Rectal smooth muscle tissue (tissue), 1 donor: ENCODE measurements at regions not wholly inside any gene's neighbourhood (a gene's known extent, or its start where the extent isn't known, plus 50 kb on each side); places are given as distances from the start of the nearest gene placed in this dataset.
"Not testable (repeated sequence)": the region's sequence is repeated elsewhere in the genome, so short reads cannot be mapped to it uniquely, and the experiment has no call there.

Experiments used
- H3K27ac ChIP-seq: one replicate; pipeline ENCODE4 v1.7.0; 2013; ENCODE audit warnings: low read depth, low read length, inconsistent platforms
- H3K27me3 ChIP-seq: one replicate; pipeline ENCODE4 v1.7.0; 2013; ENCODE audit warnings: low read length; ENCODE audit not compliant: control insufficient read depth, insufficient read depth
- H3K36me3 ChIP-seq: one replicate; pipeline ENCODE4 v1.7.0; 2013; ENCODE audit warnings: low read length; ENCODE audit not compliant: control insufficient read depth, insufficient read depth
- H3K4me1 ChIP-seq: one replicate; pipeline ENCODE4 v1.7.0; 2013; ENCODE audit warnings: low read length; ENCODE audit not compliant: control insufficient read depth, insufficient read depth
- H3K4me3 ChIP-seq: one replicate; pipeline ENCODE4 v1.7.0; 2013; ENCODE audit warnings: low read length
- H3K9ac ChIP-seq: one replicate; pipeline ENCODE4 v1.7.0; 2013; ENCODE audit warnings: low read length

DNA sequence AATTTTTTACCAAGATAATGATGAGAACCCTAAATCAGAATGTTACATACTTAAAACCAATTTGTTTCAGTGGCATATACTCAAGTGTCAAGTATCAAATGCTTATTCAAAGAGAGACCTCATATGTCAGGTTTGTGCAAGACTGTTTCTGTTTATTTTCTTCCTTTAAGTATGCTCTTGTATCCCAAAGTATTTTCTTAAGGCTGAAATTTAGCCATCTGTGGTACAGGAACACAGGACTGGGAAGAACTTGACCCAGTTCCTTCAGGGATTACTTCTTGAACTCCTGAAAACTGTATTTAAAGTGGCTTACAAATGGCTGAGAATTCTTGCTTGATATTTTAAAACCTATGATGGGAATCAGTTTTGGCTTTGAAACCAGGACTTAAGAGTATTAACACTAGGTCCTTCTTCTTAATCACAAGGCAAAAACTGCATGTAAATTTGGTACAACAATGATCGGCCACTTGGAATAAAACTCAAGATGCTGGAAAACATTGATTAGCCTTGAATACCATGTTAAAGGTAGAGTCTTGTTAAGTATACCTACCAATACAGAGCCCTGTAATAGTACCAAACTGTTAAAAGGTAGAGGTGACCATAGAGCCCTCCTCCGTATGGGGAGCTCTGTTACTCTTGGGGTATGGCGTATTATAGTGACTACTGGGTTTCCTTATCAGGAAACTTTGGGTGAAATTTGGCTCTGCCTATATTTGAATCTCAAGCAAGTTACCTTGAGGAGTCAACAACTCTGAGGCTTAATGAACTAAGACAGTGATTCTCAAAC is 95.9 kb downstream of the BLID start:
- H3K4me3 ChIP-seq, result no peak overlapping the region
- H3K9ac ChIP-seq, result no peak overlapping the region
- H3K27me3 ChIP-seq, result no peaks in the 10 kb centered on the region
- H3K4me1 ChIP-seq, result no peaks in the 10 kb centered on the region
- H3K27ac ChIP-seq, result no peak overlapping the region
- no peaks in the 10 kb centered on the region for H3K36me3 ChIP-seq

DNA sequence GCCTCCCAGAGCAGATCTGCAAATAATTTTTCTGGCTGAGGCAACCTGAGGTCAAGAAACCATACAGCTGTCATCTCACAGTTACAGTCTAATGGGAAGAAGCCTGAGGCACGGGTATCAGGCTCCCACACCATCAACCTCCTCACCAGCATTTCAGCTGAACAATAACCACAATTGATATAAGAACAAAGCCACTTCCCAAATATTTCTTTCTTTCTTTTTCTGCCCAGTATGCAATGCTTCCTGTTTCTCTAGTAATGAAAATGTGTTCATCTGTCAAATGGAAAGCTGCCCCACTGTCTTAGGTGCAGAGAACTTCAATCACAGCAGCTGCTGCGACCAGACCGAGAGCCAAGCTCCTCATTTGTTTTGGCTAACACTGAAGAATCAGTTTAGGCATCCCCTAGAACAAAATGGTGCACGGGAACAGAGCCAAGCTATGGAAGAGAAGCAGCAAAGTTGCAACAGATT is 108.4 kb downstream of the BLID start:
- Histone ChIP-seq H3K27me3 (no peaks in the 10 kb centered on the region), H3K4me1 (no peaks in the 10 kb centered on the region), H3K4me3 (no peak overlapping the region), H3K36me3 (no peaks in the 10 kb centered on the region), H3K27ac (no peak overlapping the region), H3K9ac (no peak overlapping the region)

DNA sequence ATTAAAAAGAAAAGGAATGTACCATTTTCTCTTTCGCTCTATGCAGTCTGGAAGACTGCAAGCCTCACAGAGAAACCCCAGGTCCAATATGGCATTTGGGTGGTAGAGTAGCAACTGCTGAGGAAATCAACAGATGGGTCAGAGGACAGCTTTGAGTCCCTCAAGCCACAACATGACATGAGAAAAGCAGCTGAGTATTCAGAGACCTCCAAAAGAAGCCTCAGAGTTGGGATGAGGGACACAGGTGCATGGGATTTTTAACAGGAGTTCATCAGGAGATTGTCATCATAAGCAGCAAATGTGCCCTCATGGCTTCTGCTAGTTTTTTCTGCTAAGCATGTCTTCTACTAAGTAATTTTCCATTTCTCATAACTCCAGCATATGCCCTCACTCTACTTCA is 111.6 kb downstream of the BLID start:
- Histone ChIP-seq H3K36me3 (no peaks in the 10 kb centered on the region), H3K27me3 (no peaks in the 10 kb centered on the region), H3K9ac (no peak overlapping the region), H3K27ac (no peak overlapping the region), H3K4me3 (no peak overlapping the region), H3K4me1 (no peaks in the 10 kb centered on the region)

DNA sequence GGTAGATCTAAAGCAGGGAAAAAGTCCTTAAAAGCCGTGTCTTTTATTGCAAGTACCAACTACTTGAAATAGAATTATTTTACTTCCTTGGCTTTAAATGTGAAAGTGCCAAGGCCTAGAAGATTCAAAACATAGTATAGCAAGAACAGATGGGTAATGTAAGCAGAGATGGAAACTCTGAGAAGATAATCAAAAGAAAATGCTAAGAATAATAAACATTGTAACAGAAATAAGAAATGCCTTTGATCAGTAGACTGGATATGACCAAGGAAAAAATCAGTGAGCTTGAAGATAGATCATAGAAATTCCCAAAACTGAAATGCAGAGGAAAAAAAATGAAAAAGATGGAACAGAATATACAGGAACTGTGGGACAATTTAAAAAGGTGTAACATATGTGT is 113.1 kb downstream of the BLID start:
- Histone ChIP-seq H3K27me3 (no peaks in the 10 kb centered on the region), H3K27ac (no peak overlapping the region), H3K9ac (no peak overlapping the region), H3K4me3 (no peak overlapping the region), H3K36me3 (no peaks in the 10 kb centered on the region), H3K4me1 (no peaks in the 10 kb centered on the region)

DNA sequence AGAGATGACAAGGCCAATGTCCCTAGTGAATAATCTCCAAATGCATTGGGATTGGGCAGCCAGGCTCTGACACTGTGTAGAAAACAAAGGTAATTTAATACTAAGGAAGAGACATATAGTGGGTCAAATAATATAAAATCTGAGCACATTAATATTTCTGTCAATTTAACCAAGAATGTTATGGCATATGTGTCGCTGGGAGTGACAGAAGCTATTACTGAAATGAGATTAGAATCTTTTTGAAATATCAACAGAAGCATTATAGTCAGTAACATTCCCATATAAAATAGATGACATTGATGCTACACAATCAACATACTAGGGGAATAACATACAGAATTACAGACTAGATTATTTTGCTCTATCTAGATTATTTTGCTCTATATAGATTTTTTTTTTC is 114.0 kb downstream of the BLID start:
- H3K4me1 ChIP-seq, result no peaks in the 10 kb centered on the region
- no peaks in the 10 kb centered on the region for H3K27me3 ChIP-seq

DNA sequence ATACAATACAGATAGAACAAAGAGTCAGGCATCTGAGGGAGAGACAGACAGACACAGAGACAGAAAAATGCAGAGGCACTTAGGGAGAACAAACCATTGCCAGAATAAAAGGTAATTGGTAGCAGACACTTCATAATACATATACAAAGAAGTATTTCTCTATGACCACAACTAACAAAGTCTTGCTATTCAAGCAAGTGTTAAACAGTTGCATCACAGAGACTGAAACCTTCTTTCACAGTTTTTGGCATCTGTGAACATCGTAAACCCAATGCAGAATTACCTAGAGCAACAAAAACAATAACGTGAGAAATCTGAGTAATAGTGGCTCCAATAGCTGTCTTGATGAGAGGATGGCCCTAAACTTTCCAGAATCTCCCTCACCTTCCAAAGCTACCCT is 116.4 kb downstream of the BLID start:
- no peak overlapping the region for H3K27ac ChIP-seq
- no peak overlapping the region for H3K4me3 ChIP-seq
- no peaks in the 10 kb centered on the region for H3K4me1 ChIP-seq
- H3K27me3 ChIP-seq, result no peaks in the 10 kb centered on the region
- no peaks in the 10 kb centered on the region for H3K36me3 ChIP-seq
- no peak overlapping the region for H3K9ac ChIP-seq

More for the DNA sequence above, 114.0 kb downstream of the BLID start:
- no peak overlapping the region for H3K9ac ChIP-seq
- no peak overlapping the region for H3K27ac ChIP-seq
- H3K4me3 ChIP-seq, result no peak overlapping the region
- no peaks in the 10 kb centered on the region for H3K36me3 ChIP-seq

DNA sequence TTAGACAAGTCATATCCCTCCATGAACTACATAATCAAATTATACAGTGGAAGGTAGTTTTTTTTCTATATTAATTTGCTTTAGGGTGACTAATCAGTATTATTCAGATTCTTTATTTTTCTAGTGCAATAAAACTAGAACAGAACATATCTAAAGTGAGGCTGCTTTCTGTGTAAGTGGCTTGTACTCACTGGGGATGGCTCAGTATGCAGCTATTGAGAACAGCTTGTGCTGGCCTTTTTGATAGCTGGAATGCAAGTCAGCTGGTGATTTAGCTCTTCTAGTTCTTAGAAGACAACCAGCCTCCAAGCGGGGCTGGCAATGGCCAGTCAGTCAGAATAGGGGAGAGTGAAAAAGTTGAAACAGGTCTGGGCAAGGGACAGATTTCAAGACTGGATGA is 119.4 kb downstream of the BLID start:
- Histone ChIP-seq H3K4me1 (no peaks in the 10 kb centered on the region), H3K36me3 (no peaks in the 10 kb centered on the region), H3K9ac (no peak overlapping the region), H3K27ac (no peak overlapping the region), H3K27me3 (no peaks in the 10 kb centered on the region), H3K4me3 (no peak overlapping the region)

DNA sequence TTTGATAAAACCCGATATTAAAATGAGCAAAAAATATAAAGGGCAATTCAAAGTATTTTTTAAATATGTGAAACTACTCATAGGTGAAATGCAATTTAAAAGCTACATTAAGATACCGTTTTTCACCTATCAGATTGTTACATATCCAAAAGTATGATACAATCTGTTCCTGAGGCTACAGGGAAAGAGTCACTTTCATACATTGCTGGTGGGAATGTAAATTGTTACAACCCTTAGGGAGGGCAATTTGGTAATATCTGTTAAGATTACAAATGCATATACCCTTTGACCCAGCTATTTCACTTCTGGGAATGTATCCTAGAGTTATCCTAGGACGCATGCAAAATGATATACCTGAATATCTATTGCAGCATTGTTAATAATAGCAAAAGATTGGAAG is 132.1 kb downstream of the BLID start:
- H3K27ac ChIP-seq, result no peak overlapping the region
- H3K36me3 ChIP-seq, result no peaks in the 10 kb centered on the region
- H3K4me1 ChIP-seq, result no peaks in the 10 kb centered on the region
- H3K27me3 ChIP-seq, result no peaks in the 10 kb centered on the region
- no peak overlapping the region for H3K9ac ChIP-seq
- H3K4me3 ChIP-seq, result no peak overlapping the region

DNA sequence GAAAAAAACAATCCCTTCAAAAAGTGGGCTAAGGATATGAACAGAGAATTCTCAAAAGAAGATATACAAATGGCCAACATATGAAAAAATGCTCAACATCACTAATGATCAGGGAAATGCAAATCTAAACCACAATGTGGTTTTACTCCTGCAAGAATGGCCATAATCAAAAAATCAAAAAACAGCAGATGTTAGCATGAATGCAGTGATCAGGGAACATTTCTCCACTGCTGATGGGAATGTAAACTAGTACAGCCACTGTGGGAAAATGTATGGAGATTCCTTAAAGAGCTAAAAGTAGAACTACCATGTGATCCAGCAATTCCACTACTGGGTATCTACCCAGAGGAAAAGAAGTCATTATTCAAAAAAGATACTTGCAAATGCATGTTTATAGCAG is 138.1 kb downstream of the BLID start:
- not testable (repeated sequence) for H3K4me1 ChIP-seq, H3K4me3 ChIP-seq, H3K27me3 ChIP-seq, H3K27ac ChIP-seq, H3K9ac ChIP-seq, H3K36me3 ChIP-seq

DNA sequence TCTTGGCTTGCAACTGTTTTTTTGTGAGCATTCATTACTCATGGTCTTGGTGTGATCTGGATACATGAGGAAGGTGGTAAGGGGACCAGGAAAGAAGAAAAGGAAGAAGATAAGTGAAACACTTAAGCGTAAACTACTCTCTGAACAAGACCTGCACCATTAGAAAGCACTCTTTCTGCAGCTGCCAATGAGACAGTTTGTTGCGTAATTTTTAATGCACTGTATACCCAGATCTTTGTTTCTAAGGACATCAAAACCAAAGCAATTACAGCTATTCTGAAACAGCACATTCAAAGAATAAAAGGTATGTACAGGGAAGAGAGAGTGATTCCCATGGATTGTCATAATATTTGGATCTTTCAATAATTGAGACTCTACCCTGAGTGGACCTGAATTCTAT is 147.4 kb downstream of the BLID start:
- Histone ChIP-seq H3K9ac (no peak overlapping the region), H3K36me3 (no peaks in the 10 kb centered on the region), H3K4me3 (no peak overlapping the region), H3K4me1 (peaks cover 4% of the 10 kb centered on the region), H3K27me3 (no peaks in the 10 kb centered on the region), H3K27ac (no peak overlapping the region)

DNA sequence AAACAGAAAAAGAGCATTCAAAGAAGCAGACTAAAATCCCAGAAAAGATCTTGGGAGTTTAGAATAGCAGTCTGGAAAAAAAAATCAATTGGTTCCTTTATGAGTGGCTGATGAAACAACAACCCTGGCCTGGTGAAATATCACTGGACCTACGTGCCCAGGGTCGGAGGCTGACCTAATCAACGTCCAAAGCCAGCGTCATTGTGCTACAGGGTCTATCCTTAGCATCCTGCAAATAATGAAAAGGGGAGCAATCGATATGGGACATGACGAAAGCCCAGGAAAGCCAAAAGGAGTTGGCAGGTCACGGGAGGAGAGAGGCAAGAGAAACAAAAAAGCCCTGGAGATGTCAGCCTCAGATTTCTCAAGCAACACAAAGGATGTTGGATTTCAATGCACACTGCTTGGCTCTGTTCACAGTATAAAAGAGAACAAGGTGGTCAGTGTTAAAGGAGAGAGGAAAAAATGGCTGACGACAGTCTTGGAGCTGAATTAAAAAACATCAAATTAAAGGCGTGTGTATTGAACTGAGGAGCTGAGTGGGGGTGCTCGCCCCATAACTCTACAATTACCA is 148.8 kb downstream of the BLID start:
- Histone ChIP-seq H3K4me3 (no peak overlapping the region), H3K9ac (no peak overlapping the region), H3K36me3 (no peaks in the 10 kb centered on the region), H3K27ac (no peak overlapping the region), H3K27me3 (no peaks in the 10 kb centered on the region), H3K4me1 (peaks cover 4% of the 10 kb centered on the region)

DNA sequence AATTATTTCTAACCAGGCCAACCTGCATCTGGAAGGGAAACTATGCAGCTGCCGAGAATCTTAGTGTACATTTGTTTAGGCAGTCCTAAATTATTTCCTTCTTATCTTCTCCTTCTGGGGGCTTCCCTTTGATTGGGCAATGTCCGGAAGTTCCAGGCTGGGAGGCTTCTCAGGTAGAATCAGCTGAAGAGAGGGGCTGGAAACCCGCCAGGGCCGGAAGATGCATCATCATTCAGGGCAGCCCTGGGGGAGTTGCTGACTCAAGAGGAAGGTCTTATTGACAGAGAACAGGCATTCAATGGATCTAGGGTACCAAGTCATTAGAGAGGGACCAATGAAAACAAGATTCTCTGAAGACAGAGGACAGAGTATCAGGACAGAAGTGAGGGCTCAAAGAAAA is 150.7 kb downstream of the BLID start:
- no peak overlapping the region for H3K9ac ChIP-seq
- no peaks in the 10 kb centered on the region for H3K27me3 ChIP-seq
- no peaks in the 10 kb centered on the region for H3K36me3 ChIP-seq
- H3K4me1 ChIP-seq, result peaks cover 4% of the 10 kb centered on the region
- H3K4me3 ChIP-seq, result no peak overlapping the region
- no peak overlapping the region for H3K27ac ChIP-seq

DNA sequence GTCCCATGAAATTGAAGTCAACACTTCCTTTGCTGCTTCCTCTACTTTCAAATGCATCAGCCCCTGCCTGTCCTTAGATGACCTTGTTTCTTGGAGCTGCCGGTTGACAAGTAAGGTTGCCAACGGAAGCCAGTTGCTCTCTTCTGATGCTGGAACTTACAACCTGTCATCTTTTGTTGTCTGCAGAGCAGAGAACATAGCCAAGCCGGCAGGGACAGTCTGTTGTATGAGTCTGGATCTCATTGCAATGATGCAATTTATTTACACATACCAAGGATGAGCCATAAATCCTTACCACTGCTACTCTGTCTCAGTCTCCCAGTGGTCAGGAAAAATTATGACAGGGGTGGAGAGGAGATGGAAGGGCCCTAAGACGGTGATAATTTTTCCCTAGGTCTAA is 151.4 kb downstream of the BLID start:
- H3K36me3 ChIP-seq, result no peaks in the 10 kb centered on the region
- peaks cover 4% of the 10 kb centered on the region for H3K4me1 ChIP-seq
- H3K27ac ChIP-seq, result no peak overlapping the region
- H3K27me3 ChIP-seq, result no peaks in the 10 kb centered on the region
- H3K4me3 ChIP-seq, result no peak overlapping the region
- H3K9ac ChIP-seq, result no peak overlapping the region
